ENCODE measurements at regions not wholly inside any gene's neighbourhood (a gene's known extent, or its start where the extent isn't known, plus 50 kb on each side); places are given as distances from the start of the nearest gene placed in this dataset.
"Not testable (repeated sequence)": the region's sequence is repeated elsewhere in the genome, so short reads cannot be mapped to it uniquely, and the experiment has no call there.

DNA sequence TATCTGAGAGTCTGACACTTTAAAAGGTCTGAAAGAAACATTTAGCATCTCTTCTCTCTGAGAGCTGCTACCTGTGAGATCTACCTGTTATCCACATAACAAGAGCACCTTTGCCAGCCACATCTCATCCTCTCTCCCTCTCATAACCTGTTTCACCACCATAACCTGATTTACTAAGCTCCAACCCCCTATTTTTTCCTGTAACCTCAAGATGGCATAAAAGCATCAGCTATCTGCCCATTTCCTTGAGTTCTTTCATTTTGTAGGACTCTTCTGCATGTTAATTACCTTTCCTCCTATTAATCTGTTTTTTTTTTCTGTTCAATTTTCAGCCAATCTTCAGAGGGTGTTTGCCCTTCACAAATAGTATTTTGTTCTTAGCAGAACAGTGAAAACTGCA, 136.5 kb upstream of the KCNK1 start:
- no peak for DNase-seq

DNA sequence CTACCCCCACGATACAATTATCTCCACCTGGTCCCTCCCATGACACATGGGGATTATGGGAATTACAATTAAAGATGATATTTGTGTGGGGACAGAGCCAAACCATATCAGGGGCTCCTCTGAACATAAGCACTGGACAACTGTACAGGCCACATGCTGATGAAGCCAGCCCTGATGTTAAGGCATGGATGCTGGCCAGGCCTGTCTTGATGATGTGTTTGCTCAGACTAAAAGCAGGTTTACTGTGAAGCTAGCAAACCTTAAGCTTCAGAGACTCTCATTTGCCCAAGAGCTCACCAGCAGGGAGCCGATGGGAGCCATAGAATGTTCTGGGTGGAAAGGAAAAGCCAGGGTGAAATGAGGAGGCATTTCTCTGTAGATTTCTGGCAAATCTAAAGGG, 135.3 kb upstream of the KCNK1 start:
- DNase-seq = no peak

DNA sequence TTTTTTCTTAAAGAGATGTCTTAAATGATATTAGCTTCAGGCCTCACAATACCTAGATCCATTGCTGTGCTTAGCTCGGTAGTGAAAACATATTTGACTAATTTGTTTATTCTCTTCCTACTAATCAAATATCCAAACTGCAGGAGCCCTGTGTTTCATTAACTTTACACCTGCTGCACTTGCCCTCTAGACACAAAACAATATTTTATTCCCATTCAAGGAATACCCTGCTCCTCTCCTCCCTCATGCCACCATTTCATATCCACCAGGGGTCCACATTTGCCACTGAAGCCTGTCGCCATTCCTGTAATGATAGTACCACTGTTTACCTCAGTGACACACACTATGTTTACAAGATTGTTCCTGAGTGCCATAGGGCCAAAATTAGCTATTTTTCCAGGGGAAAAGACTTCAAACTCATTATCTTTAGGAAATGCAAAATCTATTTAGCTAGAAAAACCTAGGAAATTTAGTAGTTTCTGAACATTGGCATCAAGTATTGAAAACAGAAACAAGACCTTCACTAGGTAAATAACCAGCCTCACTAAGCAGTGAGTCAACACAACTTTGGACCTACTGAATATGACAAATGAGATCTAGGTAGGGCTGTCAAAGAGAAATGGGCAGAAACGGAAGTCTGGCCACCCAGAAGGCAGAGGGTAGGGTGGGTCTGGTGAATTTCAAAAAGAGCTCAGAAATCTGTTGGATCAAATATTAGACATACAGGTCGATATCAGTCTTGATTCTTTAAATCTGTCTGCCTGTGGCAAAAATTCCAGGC, 134.6 kb upstream of the KCNK1 start:
- no peak for DNase-seq

DNA sequence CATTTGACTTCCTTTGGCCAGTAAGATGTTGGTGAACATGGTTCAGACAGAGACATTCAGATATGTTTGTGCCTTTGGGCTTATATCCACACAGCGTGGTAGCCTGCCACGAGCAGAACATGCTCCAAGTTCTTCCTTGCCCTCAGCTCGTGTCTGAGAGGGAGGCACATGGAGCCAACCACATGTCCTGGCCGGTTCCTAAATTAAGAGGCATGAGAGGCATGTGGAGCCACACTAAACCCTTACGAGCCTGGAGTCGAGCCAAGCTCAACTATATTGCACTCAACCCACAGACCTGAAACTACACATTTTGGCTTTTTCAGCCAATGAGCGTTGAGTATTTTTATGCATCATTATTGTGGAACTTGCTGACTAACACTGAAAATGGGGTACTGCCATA, 133.7 kb upstream of the KCNK1 start:
- no peak for DNase-seq

DNA sequence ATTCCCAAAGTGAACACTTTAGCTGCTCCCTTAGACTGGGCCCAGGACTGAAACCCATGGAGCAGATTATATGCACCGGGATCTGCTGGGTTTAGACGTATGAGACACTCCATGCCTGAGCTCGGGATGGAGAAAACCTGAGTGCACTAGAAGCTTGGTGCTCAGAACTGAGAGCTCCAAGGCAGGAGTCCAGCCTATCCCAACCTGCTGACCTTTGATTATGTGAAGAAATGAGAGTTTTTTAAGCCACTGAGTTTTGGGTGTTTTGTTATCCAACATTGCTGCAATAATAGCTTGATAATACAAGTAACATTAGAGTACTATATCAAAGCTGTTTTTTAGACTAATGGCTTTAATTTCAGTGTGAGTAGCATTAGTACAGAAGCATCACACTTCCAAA, 131.5 kb upstream of the KCNK1 start:
- DNase-seq = no peak

DNA sequence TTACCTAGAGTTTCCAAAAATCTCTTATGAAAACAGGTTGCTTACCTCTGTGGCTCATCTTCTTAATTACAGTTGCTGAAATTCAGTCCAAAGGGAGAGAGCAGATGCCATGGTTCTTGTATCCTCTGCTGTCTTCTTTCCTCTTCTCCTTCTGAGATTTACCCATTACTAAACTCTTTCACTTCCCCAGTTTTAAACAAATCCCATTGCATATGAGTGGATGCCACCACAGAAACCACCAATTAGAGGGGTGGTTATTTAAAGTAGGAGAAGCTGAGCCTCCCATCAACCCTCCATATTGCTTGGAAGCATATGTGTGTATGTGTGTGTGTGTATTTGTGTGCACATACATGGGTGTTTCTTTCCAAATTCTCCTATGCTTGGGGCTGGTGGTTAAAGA, 128.5 kb upstream of the KCNK1 start:
- DNase-seq = no peak

DNA sequence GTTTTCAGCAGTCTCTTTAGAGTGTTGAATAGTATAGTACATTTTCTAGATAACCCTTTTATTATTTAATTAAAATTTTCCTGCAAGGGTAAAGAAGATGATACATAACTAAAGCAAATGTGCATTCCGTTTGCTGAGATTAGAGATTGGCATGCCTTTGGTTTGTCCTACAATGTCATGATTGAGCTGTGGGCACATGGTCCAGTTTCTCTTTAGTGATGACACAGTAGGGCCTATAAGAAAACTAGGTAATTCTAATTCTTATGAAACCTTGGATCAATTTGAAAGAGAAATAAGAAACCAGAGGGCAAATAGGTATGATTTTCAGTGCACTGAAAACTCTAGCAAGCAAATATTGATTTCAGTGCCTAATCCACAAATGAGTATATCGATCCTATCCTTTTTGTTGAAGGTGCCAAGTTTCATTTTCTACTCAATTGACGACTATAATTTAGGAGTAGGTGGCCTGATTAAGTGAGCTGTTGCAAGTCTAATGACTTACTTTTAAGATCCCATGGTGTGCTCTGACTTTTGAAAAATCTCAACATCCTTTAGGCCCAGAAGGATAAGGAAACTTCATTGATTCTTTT, 128.0 kb upstream of the KCNK1 start:
- DNase-seq = no peak

DNA sequence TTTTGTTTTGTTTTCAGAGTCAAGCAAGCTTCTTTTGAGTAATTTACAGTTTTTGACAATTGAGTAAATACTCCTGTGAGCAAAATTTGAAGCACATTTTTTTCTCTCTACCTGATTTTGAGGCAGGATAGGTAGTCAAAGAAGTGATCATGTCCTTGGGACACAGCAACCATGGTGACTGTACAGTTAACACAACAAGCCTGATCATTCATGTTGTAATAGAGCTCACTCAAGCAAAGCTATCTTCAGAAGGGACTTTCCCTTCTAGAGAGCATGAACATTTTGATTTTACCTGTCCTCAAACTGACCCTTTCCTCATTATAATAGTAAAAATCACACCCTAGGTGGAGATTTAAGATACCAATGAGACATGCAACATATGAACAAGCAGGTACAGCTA, 126.5 kb upstream of the KCNK1 start:
- no peak for DNase-seq

DNA sequence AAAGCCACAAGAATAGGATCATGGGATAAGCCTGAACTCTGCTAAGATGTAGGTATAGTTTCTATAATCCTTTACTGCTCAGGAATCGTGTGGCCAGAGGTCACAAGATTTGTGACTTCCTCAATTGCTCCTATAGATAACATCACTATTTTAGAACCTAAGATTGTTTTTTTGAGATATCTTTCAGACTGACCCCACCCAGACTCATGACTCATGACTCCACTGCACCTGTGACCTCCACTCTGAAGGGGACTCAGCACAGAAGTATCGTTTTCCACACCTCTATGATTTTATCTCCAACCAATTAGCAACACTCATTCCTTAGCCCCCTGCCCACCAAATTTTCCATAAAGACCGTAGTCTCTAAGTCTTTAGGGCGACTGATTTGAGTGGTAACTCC, 124.5 kb upstream of the KCNK1 start:
- no peak for DNase-seq

DNA sequence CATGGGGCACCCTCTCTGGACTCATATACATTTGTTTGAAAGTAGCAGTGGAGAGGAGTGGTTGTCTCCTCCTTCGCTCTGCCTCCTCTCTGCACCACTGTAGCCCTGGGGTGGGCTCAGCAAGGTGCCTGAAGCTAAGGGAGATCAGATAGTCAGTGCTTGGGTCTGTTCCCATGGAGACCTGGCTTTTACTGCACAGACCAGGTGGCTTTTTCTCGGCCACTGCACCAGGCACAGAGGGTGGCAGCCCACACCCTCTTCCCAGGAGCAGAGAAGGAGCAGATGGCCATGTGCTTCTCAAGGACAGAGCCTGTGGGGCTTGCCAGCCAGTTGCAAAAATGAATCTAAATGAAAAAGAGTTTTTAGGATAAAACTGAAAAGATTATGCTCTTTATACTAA, 123.4 kb upstream of the KCNK1 start:
- no peak for DNase-seq

DNA sequence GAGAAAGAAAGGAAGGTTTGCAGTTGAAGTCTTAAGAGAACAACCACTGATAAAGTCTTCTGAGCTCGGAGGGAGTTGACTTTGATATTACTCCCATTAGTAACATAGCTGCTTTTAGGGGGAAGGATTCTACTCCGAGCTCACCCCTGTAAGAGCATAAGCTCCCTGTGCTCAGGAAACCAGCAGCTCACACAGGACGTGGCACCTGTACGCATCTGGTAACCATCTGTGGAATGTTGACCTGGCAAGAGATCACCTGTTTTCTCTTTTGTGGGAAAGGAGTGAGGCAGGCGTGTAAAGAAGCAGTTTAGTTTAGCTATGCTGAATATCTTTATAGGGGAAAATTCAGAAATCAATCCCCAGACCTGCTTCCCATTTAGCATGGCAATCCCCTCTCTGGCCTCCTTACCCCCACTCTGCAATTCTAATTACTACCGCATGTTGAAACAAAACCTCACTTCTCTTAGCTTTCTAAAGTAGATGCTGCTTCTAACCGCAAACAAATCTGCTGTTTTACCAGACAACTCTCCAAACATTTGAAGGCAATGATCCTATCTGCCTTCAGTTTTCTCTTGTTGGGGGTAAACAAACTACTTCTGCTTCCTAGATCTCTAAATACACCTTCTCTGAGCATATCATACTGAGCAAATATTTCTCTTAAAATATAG, 121.8 kb upstream of the KCNK1 start:
- DNase-seq = no peak

DNA sequence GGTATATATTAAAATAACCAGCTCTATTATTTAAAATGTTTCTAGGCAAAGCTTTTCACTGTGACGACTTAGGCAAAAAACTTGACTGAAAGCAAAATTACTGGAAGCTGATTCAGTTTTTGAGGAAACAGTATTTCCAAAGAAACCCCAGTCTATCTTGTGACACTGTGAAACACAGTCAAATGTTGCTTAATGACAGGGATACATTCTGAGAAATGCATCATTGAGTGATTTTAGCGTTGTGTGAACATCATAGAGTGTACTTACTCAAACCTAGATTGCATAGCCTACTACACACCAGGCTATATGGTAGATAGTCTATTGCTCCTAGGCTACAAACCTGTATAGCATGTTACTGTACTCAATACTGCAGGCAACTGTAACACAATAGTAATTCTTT, 116.9 kb upstream of the KCNK1 start:
- DNase-seq = no peak

DNA sequence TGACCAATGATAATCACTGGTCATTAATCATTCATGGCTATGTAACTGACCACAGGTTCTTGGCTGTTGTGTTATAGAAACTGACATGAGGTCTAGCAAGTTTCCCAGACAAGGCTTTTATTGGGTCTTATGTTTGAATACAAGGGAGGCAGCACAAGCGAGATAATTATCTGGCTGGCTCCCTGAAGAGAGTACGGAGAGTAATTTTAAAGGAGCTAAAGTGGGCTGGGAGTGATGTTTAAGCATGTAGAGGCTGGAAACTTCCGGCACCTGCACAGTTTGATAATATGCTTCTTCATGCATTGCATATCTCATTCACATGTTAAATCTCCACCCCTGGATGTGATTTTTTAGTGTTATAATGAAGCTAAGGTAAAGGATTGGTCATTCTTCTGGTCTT, 116.2 kb upstream of the KCNK1 start:
- DNase-seq = no peak

DNA sequence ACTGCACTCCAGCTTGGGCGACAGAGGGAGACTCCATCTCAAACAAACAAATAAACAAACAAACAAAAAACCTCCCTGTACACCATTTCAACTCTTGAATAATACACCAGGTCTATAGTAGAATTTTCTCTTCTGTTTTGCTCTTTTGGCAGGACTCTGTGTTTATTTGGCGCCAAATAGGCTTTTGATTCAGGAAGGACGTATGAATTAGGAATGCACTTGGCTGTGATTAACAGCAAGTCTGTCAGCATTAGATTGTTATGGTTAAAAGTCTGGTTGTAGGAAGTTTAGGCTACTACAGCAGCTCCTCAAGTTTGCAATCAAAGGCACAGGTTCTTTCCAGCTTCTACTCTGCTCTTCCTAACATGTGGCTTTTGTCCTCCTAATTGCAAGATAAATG, 113.8 kb upstream of the KCNK1 start:
- no peak for DNase-seq

DNA sequence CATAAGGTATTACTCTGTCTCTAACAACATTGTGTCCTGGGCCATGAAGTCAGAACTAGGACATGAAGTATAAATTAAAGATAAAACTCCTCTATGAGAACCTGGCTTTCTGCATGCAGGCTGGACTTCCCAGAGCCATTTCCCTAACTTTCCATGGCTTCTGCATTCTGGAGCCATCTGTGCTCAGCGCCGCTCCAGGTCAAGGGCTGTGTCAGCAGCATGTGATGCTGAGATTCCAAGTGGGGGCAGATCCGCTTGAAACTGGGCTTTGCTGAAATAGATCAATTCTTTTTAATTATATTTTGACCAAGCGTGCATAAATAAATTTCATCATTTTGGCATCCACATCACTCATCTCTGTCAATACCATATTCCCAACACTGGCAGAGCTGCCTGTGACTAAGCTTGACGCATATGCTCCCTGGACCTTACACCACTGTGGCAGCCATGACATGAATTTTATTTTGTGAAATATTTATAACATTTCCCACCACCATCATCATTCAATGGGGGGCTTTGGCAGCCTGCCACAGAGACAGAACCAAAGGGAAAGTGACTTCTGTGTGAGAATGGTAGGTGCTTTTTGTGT, 110.4 kb upstream of the KCNK1 start:
- no peak for DNase-seq

DNA sequence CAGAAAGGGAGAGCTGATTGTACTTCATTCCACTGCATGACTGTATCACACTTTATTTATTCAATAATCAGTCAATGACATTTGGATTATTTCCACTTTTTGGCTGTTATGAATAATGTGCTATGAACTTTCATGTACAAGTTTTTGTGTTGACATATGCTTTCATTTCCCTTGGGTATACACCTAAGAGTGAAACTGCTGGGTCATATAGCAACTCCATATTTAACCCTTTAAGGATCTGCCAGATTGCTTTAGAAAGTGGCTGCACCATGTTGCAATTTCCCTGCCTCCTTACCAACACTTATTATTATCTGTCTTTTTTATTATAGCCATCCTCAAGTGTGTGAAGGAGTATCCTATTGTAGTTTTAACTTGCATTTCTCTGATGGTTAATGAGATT, 108.8 kb upstream of the KCNK1 start:
- no peak for DNase-seq

DNA sequence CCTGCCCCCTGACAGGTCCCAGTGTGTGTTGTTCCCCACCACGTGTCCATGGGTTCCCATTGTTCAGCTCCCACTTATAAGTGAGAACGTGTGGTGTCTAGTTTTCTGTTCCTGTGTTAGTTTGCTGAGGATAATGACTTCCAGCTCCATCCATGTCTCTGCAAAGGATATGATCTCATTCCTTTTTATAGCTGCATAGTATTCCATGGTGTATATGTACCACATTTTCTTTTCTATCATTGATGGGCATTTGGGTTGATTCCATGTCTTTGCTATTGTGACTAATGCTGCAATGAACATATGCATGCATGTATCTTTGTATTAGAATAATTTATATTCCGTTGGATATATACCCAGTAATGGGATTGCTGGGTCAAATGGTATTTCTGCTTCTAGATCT, 108.0 kb upstream of the KCNK1 start:
- not testable (repeated sequence) for DNase-seq

DNA sequence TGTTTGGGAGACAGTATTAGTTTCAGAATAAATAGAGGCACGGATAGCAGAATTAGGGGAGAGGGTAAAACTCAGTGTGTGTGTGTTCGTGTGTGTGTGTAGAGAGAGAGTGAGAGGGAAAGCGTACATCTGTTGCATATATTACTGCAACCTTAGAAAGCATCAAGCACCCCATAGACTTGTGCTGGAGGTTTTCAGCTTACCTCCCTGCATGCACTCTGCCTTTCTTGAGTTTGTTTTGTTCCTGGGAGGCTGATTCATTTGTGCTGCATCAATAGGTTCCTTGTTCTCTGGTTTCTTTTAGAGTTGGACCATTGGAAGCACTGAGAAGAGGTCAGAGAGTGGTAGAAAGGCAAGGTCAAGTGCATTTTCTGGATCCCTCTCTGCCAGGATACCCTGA, 104.4 kb upstream of the KCNK1 start:
- no peak for DNase-seq

DNA sequence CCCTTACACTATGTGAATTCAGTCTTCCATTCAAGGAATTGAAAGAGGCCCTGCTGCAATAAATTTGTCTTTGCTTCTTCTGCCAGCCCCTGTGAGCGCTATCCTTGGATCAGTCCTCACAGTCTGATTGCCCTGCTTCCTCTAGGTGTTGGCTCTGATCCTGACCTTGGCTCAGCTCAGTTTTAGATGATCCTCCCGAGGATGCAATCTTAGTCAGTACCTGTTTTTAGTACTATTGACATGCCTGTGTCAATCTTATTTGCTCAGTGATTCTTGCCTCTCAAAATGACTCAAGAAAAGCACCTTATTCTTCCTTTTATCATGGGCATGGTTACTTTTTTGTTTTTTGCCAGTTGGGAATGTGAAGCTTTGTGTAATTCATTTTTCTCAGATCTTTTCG, 101.4 kb upstream of the KCNK1 start:
- no peak for DNase-seq

DNA sequence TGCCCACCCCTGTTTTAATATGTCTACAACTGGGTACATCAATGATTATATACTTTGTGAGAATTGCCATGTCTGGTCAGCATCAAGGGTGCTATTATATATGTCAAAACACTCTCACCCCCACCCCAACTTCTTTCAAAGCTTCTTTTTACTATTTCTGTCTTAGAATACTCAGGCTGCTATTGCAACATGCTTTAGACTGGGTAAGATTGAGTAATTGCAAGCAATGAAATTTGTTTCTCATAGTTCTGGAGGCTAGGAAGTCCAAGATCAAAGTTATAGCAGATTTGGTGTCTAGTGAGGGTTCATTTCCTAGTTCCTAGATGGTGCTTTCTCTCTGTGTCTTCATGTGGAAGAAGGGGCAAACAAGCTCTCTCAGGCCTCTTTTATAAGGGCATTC, 100.5 kb upstream of the KCNK1 start:
- DNase-seq = no peak

DNA sequence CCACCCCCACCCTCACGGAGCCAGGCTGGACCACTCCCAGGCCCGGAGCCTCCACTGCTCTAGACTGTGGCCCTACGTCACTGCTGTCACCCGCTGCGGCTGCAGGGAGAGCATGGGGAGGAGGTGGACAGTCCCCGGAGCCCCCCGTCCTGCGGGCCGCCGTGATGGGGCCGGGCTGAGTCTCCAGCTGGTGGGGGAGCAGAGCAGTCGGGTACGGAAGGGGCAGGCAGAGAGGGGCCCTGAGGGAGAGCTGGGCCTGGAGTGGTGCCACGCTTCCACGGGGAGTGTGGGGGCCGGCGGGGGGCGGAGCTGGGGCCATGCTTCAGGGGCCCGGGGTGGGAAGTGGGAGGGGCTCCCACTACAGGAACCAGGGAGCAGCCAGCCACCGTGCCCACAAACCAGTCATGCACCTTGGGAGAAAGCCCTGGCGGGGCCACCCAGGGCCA, 98.9 kb upstream of the KCNK1 start:
- no peak for DNase-seq

DNA sequence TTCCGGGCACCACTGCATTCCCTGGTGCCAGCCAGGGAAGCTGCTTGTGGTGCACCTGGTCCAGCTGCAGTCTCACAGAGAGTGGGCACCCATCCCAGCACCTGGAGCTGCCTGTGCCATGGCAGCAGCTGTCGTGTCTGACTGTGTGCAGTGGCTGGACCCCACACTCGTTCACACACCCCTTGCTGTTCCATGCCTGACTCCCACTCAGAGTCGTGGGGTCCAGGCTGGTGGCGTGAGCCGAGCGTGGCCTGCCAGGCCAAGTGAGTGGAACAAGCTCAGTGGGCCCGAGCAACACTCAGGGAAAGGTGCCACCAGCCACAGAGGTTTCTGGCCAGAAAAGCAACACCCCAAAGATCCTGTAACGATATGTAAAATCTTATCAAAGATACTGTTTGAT, 97.2 kb upstream of the KCNK1 start:
- no peak for DNase-seq

DNA sequence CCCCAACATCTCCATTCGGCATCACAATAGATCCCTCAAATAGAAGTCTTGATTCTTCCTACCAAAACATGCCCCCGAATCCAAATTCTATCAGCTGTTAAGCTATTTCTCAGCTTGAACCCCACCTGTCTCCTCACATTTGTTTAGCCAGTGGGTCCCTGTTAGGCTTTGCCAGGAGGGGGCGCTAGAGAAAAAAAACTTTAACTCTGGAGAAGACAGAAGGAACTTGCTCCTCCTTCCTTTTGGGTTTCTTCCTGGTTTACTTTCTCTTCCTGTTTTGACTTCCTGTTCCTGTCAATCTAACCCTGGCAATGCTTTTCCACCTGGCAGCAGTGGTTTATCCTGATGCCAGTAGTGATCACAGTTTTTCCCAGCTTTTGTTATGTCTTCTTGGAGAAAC, 95.6 kb upstream of the KCNK1 start:
- DNase-seq = no peak
